ENCODE measurements at regions not wholly inside any gene's neighbourhood (a gene's known extent, or its start where the extent isn't known, plus 50 kb on each side); places are given as distances from the start of the nearest gene placed in this dataset.

DNA sequence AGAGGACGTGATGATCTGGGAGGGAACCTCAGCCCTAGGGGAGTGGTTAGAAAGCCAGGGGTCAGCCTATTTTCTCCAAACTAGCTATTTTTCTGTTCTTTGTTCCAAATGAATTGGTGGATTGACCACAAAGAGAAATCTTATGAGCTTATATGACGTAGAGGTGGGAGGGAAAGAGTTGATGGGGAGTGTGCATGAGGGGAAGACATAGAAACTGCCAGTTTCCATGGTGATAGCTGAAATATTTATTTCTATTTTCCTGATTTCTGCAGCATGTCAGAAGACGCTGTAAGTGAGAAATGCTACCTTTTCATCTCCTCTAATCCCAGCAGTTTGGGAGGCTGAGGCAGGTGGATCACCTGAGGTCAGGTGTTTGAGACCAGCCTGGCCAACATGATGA, 51.4 kb upstream of the CISTR start:
- no peak for DNase-seq (ENCODE audit: low read depth)

DNA sequence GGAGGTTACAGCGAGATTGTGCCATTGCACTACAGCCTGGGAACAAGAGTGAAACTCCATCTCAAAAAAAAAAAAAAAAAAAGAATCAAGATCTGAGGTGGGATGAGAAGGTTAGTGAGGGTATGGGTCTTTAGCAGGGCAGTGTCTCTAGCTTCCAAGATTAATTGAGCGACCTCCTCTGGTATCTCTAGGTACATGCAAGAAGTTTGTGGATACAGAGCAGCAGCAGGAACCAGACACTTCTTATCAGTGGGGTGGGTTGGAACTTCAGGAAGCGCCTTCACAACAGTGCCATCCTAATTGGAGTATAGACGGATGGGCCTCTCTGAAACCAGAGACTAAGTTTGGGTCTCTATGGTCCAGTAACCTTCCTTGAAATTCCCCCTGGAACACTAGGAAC, 51.9 kb upstream of the CISTR start:
- DNase-seq (ENCODE audit: low read depth) = no peak

DNA sequence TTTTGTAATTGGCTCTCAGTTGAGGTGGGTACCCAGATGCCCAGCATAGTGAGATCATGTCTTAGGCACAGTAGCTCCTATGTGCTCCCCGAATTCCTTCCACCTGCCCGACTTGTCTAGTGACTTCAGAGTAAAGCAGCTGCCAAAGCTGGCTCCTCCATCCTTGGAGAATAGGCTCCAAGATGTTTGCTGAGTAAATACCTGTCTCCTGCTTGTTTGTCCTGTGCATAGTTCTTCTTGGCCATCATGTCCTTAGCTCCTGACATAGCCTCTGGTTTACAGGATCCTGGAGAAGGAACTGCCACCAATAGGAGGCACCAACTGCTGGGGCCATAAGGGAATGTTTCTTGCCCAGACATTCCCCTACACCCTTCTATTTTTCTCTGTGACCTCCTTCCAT, 52.6 kb upstream of the CISTR start:
- no peak for DNase-seq (ENCODE audit: low read depth)

DNA sequence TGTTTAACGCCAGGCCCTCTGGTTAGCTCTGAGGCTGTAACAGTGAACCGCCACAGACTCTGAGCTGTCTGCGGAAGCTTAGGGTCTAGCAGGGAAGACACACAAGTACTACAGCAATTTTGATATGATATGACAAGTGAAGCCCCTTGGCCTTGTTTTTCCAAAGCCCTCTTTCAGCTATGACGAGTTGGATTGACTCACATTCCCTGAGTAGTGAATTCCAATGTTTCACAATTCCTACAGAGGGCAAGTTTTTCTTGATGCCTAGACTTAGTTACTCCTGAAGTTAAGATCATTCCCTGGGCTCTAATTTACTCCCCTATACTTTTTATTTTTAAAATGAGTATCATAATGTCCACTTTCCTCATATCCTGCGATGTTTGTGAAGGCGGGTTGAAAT, 53.3 kb upstream of the CISTR start:
- no peak for DNase-seq (ENCODE audit: low read depth)

DNA sequence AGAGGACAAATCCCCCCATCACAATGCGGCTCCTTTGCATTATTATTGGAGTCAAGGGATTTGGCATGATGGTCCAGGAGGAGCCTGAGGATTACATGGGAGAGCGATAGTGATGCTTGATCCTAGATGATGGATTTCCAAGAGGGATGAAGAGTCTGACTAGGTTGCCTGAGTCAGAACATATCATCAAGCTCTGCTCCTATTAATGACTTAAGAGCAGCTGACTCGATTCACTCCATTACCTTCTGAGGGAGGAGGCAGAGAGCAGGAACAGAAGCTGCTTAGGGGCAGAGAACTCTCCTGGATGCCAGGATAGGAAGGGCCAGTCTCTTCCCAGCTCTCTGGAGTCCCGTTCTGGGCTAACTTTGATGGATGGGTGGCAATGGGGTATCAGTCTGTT, 54.0 kb upstream of the CISTR start:
- peak; percentile 61 for DNase-seq (ENCODE audit: low read depth)

DNA sequence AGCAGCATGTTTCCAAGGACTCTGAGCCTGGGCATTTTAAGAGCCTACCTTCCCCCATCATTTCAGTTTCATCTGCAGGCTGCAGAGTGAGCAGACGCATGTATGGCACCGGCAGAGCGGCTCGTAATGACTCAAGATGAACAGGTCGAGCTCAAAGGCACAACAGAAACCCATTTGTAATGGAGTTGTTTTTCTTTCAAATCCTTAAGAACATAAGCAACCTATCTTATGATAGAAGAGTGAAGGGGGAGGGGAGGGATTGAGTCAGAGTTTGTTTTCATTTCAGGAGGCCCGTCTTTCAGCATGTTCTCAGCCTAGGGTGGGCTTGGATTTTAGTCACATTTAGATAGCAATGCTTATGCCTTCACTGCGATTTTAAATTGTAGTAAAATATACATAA, 54.9 kb upstream of the CISTR start:
- peak; percentile 15 for DNase-seq (ENCODE audit: low read depth)

DNA sequence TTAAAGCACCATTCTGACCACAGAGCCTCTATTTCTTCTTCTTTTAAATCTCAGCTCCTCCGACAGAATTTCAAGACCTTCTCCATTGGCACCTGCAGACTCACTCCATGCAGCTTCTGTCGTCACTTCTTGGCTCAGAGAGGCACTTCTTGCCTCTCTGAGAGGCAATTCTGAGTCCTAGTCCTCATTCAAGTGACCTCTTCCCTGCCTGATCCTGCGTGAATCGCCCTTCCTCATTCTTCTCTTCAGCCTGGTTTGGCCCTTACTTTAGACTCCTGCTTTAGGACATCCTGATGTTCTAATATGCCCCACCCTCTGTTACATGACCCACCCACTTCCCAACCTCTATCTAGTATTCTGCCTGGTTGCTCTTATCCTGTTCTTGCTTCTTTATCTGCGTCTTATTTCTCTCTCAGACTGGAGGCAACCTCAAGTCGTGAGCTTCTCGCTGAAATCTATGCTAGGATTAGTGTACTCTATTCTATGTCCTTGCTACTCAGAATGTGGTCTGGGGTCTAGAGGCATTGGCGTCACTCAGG, 55.6 kb upstream of the CISTR start:
- DNase-seq (ENCODE audit: low read depth) = no peak

DNA sequence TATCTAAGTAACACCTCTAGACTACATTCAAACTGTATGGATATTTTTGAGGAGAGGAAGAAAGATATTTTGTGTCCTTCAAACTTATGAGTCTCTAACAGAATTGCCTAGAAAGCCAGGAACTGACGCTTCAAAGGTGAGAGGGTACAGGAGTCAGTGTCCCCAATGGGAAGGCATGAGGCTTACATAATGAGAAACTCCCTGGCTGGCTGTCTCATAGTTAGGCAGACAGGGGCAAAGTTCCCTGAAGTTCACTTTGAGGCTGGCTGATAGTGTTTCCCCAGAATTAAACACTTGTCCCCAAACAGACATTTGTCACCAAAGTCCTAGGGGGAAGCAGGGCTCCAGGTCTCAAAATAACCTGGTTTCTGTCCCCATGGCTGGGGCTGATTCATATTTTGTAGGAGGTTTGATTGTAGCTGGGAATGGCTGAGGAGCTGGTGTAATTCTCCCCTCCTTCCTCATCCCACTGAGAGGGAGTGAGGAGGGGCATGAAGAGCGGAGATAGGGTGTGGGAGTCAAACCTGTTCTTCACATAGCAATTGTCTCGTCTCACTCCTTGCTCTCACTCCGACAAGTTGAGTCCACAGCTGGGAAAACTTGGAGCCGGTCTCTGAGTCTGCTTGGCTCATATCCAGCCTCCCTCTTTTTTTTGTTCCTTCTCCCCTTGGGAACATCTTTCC, 56.4 kb upstream of the CISTR start:
- DNase-seq (ENCODE audit: low read depth) = no peak

DNA sequence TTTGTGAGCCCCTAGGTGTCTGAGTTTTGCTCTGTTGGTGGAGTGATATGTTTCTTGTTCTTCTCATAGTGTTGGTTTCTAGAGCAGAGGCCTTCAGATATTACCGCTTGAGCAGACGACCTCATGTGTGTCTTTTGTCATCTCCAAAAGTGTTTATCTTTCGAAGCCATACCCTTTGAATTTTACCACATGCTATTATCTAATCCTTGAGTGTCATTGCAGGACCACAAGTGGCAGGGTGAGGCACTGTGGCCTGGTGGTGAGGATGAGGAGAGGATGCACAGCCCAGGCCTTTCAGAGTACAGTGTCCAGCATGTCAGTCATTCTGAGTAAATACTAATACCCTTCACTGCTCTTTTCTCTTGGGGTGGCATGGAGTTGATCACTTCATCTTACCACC, 57.2 kb upstream of the CISTR start:
- no peak for DNase-seq (ENCODE audit: low read depth)

DNA sequence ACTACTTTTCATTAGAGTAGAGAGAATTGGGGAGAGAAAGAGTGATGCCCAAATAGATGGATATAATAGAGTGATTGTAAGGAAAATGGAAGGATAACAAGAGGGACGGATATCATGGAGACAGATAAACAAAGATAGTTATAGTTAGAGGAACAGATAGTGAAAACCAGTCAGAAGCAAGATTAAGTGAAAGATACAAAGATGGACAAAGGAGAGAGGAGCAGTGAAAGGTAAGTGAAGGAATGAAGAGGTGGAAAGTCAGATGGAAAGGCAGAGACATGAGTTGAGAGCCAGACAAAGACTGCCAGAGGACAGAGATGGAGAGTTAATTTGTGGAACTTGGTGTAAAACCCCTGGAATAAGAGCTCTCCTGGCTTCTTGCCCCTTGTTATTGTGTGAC, 59.2 kb upstream of the CISTR start:
- no peak for DNase-seq (ENCODE audit: low read depth)

DNA sequence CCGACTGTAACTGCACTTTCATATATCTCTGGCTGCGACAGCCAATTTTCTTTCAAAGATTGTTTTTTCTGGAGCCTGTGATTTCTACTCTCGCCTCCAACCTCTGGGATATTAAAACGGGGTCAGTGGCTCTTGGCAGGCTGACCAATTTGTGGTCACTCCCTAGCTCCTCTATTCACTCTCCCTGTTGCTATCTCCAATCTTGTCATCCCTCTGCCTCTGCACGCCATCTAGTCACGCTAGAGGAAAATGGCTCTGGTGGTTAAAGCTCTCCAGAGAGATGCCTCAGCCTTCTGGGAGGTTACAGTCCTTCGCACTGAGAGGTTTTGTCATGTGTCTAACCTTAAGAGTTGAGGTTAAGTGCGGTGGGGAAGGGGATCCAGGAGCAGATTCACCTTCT, 59.8 kb upstream of the CISTR start:
- DNase-seq (ENCODE audit: low read depth) = no peak

DNA sequence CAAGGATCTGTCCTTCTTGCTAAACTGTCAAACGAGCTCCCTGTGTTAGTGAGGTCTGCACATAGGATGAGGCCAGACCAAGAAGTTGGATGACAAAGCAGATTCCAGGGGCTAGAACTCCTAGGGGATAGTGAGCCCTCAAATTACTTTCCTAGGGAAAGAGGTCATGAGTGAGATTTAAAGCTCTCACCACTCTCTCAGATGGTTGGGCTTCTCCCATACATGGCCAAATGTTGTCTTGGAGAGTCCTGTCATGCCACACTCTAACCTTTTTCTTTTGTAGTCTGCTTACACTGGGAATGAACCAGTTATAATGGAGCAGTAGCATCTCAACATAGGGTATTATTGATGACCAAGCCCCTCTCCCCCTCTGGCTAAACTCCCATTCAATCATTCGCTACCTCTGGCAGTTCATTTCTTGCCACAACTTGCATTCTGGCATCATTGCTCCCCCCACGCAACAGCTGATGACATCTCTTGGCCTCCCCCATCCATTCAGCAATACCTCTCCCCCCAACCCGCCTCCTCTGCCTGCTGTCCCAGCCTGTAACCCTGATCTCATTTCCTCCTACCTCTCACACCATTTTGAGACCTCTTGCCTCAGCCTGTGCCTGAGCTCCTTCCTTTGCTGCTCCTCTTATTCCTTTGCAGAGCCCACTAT, 64.7 kb upstream of the CISTR start:
- DNase-seq (ENCODE audit: low read depth) = no peak

DNA sequence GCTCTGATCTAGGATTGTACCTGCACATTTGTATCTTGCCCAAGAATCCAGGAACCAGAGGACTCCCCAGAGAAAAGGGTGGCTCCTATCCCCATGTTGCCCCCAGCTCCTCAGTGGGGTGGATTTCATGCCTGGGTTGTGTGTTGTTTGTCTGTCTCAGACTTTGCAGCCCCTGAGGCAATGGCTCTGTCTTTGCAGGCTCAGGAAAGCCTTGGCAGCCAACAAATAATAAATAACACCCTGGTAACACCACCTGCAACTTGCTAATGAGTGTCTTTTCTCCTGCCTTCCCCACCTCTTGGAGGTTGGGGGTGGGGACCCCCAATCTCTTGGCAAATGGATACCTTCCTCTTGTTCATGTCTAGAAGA, 65.2 kb upstream of the CISTR start:
- DNase-seq (ENCODE audit: low read depth) = no peak

DNA sequence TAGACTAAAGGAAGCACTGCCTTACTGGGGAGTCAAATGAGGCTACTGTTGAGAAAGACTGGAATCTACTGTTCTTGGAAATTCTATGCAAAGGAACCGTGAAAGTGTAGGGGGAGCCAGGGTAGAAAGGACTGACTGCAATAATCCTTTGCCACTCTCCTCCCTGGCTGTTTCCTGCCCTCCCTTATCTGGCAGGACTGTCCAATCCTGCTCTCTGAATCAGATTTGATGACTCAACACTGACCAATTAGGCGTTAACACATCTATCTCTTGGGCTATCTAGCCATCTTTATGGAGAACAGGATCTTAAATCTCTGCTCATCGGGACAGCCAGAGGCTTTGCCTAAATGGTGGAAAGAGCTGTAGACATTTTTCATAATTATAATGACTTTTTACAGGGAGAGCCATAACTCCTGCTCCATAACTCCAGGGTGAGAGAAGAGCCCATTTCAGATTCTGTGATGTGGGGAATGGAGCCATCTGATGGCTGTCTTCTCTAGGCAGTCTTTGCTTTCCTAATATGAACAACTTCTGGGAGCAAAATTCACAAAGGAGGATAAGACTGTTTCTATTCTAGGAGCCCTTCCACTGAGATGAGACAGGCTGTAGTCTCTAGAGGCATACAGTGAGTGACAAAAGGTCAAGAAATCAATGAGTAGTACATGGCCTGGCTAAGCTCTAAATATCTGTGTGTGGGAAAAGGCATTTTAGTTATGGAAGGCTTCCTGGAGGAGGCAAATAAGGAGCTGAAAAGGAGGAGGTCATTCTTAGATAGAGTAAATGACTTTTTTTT, 68.9 kb upstream of the CISTR start:
- peak; percentile 26 for DNase-seq (ENCODE audit: low read depth)

DNA sequence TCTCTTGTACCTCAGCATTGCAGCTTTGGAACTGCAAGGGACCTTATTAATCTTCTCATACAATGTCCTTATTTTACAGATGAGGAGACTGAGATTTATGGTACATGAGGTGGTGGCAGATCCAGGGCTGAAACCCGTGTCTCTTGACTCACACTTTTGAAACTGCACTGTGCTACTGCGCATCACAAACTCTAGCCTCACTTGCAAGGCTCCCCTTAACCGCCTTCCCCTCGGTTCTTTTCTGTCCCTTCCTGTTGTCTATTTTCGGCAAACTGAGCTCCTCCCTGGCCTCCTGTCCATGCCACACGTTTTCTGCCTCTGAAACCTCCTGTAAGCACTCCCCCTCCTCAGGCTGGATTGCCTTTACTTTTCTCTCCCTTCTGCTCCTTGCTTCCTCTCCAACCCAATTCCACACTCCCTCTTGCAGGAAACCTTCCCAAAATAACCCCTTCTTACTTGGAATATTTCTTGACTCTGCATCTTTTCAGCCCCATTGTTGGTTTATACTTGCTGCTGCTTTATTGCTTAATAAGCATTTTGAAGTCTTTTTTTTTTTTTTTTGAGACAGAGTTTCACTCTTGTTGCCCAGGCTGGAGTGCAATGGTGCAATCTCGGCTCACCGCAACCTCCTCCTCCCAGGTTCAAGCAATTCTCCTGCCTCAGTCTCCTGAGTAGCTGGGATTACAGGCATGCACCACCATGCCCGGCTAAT, 72.4 kb upstream of the CISTR start:
- no peak for DNase-seq (ENCODE audit: low read depth)

DNA sequence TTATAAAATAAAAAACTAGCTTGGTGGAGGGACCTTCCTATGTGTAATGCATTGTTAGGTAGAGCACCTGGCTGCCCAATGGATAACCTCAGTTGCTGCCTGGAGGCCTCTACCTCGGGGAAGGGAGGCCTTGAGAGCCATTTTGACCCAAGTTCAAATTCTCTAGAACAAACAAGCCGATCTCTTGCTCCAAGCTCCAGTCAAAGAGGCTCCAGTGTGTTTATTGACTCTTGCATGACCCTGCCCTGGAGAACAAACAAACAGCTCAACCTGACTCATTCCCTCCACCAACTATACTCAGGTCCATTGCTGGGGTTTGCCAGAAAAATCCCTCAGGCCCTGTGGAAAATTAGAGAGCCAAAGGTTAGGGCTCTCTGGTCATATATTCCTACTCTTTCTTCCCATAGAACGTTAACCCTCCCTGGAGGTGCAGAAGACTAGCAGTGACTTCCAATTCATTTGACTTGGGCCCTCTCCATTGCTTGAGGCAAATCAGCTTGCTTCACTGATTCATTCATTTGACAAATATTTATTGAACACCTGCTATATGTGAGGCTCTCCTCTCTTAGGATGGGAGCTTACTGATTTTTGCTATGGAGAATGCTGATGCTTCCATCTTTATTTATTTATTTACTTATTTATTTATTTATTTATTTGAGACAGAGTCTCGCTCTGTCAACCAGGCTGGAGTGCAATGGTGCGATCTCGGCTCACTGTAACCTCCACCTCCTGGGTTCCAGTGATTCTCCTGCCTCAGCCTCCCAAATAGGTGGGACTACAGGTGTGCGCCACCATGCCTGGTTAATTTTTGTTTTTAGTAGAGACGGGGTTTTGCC, 73.7 kb upstream of the CISTR start:
- peak; percentile 88 for DNase-seq (ENCODE audit: low read depth)

DNA sequence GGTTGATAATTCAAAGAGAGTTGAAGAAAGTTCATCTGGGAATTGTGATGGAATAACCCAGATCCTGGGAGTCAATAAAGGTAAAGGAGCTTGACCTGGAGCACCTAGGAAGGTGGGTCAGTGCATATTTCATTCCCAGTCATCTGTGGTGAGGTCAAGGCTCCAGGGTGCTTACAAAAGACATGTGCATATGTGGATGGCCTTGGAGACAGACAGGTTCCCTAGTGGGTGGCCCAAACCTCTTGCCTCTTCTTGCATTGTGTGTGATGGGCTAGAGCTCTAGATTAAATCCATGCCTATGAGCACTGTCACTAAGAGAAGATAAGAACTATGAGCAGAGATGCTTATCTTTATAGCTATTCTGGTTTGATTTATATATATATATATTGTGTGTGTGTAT, 75.5 kb upstream of the CISTR start:
- no peak for DNase-seq (ENCODE audit: low read depth)

DNA sequence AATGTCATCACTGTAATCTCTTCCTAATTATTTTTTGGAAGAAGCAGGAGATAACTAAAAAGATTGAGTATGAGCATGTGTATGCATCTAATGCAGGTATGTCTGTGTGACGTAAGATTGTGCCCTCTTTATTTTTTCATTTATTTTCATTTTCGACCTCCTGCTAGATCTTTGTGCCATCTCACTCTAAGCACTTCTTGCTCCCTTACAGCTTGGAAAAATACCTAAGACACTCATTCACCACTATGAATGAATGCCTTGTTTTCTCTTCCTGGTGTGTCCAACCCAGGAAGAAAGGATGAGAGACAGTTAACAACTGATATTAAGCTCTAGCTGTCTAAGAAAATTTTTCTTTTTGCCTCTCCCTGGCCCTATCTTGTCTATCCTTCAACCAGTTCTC, 76.8 kb upstream of the CISTR start:
- DNase-seq (ENCODE audit: low read depth) = no peak

DNA sequence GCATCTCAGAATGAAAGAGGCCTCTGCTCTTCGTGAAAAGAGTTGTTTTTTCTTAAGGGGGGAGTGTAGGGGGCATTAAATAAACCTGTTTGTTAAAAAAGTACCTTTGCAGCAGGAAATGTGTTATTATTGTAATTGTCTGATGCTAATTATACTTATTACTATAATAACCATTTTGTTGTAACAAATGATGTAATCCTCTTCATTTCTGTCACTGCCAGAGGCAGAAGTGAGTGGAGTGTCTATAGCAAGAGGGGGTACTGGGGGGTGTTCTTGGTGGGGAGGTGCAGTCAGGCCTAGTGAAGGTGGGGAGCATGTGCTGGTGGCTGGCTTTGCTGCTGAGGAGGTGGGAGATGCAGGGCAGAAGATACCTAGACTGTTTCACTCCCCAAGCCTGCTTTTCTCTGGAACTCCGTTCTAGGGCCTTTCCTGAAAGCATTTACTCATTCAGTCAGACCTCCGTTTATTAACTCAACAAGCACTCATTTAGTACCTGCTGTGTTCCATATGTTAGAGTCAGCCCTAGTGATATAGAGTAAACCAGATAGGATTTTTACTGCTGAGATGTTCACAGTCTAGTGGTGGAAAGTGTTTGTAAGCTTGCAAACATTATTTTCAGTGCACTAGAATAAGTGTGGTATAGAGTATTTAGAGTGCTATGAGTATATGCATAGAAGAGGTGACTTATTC, 77.5 kb upstream of the CISTR start:
- DNase-seq (ENCODE audit: low read depth) = no peak

DNA sequence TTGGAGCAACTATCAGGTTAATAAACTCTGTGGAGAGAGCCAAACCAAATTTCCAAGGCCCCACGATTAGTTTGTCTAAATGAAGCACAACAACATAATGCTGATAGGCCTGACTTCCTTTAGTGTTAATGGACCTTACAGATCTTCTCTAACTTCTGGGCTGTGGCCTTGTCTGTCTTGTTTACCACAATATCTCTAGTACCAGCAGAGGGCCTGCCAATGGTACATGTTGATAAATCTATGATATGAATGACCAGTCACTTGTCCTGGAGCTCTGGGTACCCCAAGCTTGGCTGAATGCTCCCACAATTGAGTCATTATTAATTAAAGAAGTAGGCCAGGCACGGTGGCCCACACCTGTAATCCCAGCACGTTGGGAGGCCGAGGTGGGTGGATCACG, 78.9 kb upstream of the CISTR start:
- no peak for DNase-seq (ENCODE audit: low read depth)

DNA sequence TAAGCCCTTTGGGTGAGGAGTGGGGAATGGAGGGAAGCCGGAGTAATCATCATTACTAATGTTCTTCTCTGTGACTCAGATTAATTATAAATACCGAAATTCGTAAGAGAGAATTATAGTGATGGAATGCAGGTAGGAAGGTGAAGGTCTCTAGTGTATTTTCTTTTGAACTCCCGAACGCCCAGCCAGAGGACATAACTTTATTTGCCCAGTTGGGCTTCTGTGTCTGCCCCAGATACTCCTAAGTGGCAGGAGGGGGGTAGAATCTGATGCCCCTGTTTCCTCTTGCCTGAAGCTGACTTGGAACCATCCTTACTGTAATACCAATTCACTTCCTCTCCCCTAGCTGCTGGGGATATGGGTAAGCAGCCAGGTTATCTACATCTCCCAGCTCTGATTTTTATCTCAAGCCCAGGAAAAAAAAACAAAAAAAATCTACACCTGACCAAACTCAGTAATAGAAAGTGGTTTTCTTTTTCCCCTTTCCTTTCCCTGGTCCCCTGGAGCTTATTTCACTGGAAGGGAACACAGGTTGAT, 84.4 kb upstream of the CISTR start:
- no peak for DNase-seq (ENCODE audit: low read depth)

Data from renal cortical epithelial cell (primary cell).